HG03060 (cell line): ENCODE measurements at regions not wholly inside any gene's neighbourhood (a gene's known extent, or its start where the extent isn't known, plus 50 kb on each side); places are given as distances from the start of the nearest gene placed in this dataset.
"Not testable (repeated sequence)": the region's sequence is repeated elsewhere in the genome, so short reads cannot be mapped to it uniquely, and the experiment has no call there.

ENCODE experiments used
- ATAC-seq: cut with Tn5 transposase; IDR thresholded peaks from one replicate; pipeline ENCODE4 v1.9.1; 2021; ENCODE audit warnings: low read depth, moderate number of reproducible peaks; ENCODE audit not compliant: unreplicated experiment

DNA sequence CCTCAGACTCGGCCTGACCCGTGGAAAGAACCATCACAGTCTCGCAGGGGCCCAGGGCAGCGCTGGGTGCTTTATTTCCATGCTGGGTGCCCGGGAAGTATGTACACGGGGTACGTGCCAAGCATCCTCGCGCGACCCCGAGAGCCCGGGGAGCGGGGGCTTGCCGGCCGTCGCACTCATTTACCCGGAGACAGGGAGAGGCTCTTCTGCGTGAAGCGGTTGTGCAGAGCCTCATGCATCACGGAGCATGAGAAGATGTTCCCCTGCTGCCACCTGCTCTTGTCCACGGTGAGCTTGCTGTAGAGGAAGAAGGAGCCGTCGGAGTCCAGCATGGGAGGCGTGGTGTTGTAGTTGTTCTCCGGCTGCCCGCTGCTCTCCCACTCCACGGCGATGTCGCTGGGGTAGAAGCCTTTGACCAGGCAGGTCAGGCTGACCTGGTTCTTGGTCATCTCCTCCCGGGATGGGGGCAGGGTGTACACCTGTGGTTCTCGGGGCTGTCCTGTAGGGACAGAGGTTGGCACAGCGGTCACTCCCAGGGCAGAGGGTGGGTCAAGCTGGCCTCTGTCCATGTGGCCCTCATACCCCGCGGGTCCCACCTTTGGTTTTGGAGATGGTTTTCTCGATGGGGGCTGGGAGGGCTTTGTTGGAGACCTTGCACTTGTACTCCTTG, 242.8 kb downstream of the TMEM121 start:
- not testable (repeated sequence) for ATAC-seq

DNA sequence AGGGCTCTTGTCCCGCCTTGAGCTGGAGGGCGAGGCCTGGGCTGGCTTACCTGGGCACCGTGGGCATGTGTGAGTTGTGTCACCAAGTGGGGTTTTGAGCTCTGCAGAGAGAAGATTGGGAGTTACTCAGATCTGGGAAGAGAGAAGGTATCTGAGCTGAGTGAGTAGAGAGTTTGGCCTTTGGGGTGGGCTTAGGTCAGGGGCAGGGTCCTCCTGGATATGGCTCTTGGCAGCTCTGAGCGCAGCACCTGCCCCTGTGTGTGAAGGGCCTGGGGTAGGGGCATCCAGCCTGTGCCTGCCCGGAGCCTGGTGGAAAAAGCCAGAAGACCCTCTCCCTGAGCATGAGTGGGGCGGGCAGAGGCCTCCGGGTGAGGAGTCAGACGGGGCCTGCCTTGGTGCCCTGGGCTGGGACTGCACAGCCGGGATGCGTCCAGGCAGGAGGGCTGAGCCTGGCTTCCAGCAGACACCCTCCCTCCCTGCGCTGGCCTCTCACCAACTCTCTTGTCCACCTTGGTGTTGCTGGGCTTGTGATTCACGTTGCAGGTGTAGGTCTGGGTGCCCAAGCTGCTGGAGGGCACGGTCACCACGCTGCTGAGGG, 244.3 kb downstream of the TMEM121 start:
- ATAC-seq = not testable (repeated sequence)

DNA sequence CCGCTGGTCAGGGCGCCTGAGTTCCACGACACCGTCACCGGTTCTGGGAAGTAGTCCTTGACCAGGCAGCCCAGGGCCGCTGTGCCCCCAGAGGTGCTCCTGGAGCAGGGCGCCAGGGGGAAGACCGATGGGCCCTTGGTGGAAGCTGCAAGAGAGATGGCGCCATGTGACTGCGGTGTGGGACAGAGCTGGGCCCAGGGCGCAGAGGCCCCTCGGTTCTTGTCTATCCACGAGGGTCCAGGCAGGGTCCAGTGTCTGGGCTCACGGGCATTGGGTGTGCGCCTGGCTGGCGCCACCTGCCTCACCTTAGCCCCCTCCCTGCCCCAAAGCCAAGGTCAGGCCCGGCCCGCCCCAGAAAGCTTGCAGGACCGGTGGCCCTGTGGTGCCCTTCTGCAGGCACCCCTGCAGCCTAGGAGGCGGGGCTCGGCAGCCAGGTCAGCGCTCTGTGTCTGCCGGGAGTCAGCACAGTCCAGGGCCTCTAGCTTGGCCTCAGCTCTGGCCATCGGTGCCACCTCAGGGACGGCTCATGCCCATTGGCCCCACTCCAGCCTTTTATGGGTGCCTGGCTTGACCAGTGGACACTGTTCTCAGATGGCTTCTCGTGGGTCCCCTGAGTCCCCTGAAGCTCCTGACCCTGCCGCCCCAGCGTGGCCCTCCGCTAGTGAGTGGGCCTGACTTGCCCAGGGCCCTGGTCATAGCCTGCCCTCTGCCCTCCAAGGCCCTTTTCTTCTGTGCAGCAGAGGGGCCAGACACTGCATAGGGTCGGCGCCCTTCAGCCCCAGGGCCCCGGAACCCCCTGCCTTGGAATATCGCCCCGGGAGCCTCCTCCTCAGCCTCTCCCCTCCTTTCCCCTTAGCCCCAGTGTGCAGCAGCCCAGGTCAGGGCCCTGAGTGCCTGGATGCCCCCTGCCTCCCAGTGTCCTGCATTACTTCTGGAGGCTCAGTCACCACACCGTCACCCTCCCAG, 245.2 kb downstream of the TMEM121 start:
- not testable (repeated sequence) for ATAC-seq

DNA sequence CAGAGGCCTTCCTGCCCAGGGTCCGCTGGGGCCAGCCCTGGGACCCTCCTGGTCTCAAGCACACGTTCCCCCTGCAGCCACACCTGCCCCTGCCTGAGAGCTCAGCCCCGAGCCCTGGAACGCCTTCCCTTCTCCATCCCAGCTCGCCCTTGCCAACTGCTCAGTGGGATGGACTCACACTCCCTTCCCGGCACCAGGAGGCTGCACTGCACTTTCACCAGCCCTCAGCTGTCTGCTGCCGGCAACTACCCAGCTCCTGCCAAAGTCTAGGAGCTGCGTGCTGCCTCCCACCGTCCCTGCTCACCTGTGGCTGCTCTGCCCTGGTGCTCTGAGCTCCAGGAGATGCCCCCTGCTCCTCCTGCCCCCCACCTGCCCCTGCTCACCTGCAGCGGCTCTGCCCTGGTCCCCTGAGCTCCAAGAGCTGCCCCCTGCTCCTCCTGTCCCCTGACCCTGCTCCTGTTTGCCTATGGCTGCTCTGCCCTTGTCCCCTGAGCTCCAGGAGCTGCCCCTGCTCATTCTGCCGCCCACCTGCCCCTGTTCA, 246.4 kb downstream of the TMEM121 start:
- not testable (repeated sequence) for ATAC-seq

DNA sequence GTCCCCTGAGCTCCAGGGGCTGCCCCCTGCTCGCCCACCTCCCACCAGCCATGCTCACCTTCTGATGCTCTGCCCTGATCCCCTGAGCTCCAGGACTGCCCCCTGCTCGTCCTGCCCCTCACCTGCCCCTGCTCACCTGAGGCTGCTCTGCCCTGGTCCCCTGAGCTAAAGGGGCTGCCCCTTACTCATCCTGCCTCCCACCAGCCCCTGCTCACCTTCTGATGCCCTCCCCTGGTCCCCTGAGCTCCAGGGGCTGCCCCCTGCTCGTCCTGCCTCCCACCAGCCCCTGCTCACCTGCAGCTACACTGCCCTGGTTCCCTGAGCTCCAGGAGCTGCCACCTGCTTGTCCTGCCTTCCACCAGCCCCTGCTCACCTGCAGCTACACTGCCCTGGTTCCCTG, 247.2 kb downstream of the TMEM121 start:
- ATAC-seq = no peak

DNA sequence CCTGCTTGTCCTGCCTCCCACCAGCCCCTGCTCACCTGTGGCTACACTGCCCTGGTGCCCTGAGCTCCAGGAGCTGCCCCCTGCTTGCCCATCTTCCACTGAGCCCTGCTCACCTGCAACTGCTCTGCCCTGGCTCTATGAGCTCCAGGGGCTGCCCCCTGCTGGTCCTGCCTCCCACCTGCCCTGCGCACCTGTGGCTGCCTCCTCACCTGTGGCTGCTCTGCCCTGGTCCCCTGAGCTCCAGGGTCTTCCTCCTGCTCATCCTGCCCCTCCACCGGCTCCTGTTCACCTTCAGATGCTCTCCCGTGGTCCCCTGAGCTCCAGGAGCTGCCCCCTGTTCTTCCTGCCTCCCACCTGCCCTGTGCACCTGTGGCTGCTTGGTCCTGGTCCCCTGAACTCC, 247.6 kb downstream of the TMEM121 start:
- ATAC-seq = no peak

DNA sequence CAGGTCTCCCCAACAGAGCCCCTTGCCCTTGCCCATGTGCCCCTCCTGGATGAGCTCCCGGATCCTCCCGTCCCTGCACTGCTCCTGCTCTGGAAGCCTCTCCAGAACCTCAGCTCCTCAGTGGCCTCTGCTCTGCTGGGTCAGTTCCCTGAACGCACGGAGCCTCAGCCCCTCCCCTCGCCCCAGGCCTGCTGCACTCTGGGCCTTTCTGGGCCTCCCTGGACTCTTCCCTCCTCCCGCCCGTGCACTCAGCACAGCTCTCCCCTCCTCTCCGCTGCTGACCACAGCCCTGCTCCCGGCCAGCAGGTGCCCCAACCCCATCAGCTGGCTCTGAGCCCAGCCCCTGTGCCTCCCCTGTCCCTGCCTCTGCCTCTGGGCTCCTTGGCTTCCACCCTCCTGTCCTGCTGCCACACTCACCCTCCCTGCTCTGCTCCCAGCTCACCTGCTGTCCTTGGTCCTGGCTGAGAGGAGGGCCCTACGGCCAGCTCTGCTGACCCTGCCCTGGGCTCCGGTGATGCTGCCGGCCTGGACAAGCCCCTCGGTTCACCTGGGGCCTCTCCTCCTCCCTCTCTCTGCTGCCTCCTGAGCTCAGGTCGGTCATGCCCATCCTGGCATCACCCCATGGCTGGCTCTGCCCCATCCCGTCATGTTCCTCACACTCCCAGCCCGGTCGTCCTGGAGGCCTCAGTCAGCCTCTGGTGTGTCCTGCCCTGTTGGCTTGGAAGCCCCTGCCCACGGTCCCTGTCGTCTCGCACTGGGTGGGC, 248.4 kb downstream of the TMEM121 start:
- not testable (repeated sequence) for ATAC-seq

DNA sequence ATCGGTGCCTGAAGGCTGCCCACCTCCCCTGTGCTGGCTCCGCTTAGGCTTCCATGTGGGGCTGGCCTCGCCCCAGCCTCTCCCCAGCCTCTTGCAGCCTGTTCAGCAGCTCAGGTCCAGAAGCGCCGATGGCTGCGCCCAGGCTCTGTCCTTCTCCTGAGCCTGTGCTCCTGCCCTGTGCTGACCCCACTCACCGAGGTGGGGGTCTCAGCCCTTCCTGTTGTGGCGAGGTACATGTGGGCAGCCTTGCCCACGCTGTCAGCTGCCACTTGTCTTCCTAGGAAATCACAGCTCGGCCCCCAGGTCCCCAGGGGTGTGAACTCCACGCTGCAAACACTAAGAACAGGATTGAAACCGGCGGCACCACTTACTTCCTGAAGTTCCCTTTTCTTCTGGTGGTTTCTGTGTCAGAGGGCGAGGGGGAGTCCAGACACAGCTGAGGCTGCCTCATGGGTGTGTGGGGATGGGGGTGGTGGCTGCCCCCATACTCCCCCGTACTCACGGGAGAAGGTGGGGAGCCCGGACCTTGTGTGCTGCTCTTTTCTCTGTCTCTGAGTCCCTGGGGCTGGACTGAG, 249.1 kb downstream of the TMEM121 start:
- not testable (repeated sequence) for ATAC-seq

DNA sequence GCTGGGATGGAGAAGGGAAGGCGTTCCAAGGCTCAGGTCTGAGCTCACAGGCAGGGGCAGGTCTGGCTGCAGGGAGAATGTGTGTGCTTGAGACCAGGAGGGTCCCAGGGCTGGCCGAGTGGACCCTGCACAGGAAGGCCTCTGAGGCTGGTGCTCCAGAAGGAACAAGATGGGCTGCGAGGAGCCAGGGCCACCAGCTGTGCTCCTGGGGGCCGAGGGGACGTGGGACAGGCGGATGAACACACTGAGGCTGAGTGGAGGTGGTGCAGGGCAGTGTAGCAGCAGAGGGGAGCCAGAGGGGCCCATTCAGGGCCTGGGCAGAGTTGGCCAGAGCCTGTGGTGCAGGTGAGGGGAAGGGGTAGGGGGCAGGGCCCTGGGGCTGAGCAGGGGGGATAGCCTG, 249.7 kb downstream of the TMEM121 start:
- ATAC-seq = not testable (repeated sequence)

DNA sequence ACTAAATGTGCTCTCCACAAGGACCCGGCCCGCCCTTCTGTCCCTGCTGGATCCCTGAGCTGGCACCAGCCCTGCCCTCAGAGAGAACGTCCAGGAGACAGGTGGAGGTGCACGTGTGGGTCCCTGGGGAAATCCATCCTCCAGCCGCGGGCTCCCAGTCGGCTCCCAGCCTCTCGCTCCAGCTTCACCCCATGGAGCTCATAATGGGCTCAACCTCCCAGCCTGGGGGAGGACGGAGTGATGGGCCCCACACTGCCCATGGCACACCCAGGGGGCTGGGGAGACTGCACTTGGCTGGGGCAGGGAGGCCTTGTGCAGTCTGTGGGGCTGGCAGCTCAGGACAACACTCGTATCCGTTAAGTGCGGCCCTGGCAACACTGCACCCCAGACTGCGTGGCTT, 250.5 kb downstream of the TMEM121 start:
- ATAC-seq = no peak

DNA sequence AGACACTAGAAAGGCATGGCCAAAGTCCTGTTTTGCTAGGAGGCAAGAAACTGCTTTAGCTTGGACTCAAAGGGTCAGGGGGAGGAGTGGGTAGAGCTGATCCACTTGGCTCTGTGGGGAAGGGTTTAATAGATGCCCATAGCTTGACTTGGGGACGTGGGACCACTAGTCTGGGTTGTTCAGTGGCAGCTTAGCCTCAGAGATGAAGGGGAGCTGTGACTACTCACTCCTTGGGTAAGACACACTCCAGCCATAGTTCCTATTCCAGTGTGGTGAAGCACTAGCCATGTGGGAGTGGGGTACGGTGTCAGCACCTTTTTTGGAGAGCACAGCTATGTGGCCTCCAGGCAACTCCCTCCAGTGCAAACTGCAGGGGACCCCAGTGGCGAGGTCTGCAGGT, 257.3 kb downstream of the TMEM121 start:
- no peak for ATAC-seq

DNA sequence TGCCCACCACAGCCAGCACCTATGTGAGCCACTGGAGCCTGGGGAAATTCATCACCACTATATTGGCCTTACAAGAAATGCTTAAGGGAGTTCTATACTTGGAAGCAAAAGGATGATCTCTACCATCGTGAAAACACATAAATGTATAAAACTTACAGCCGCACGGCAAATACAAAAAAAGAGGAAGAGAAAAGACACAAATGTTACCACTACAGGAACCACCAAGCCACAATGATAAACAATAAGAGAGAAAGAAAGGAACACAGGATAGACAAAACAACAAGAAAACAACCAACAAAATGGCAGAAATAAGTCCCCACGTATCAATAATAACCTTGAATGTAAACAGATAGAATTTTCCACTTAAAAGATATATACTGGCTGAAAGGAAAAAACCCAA, 267.5 kb downstream of the TMEM121 start:
- no peak for ATAC-seq

DNA sequence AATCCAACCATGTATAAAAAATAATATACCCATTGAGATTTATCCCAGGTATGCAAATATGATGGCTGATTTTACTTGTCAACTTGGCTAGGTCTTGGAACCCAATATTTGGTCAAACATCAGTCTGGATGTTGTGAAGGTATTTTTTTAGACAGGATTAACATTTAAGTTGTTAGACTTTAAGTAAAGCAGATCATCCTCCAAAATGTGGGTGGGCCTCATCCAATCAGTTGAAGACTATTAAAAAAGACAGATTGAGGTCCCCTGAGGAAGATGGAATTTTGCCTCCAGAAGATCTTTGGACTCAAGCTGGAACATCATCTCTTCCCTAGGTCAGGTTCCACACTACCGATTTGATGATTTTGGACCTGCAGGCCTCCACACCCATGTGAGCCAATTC, 271.2 kb downstream of the TMEM121 start:
- no peak for ATAC-seq

DNA sequence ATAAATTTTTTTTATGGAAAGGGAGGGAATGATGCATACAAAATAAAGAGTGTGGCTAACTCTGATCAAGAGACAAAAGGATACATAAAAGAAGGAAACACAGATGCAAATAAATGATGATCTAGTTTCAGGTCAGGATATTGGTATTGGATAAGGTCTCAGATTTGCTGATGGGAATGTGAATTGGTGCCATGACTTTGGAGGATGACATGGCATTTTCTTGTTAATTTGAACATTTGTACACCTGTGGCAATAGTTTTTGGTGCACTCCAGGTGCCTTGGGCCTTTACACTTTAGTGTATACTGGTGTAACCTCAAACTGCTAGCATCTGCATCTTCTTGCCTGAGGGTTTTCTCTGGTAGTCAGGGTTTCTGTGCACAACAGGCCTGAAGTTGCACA, 279.3 kb downstream of the TMEM121 start:
- no peak for ATAC-seq

DNA sequence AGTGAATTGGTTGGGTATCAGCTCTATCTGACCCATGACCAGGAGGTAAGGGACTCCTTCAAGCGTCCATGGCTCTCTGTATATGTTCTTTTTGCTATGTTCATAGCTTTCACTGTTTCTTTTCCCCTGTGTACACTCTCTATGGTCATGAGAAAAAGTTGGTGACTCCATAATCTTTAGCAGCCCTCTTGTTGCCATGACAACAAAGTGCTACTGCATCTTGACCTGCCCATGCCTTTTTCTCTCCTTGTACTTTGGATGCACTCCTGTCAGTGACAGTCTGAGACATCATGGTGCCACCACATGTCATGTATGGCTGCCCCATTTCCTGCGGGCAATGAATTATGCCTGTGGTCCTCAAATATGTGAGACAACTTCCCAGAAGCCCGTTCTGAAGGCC, 280.2 kb downstream of the TMEM121 start:
- no peak for ATAC-seq

DNA sequence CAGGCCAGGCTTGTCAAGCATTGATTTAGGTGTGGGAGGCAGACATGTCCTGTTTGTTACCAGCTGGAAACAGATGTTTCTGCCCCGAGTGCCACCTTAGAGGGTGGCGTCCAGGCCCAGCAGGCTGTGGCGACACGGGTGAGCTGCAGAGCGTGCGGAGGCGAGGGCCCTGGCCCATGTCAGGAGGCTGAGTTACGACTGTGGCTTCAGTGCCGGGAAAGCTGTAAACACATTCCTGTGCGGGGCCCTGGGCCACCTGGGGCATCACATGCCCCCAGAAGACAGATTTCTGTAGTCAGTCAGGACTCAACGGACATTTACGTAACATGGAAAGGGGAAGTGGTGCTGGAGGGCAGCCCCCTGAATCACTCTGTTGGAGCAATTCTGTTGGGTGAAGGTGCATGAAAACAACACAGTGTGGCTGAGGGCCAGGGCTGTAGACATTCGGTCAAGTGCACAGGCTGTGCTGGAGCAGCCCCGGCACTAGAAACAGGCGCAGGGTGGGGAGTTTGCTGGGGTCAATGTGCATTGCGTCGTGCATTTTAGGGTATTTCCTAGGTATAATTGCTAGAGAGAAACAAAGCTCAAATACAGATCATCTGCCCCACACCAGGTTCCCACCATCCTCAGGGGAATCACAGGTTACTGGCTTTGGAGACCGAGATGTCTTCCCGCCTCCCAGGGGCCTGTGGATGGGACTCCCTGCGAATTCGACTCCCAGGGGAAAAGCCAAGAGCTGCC, 291.8 kb downstream of the TMEM121 start:
- peak; percentile 66 for ATAC-seq

DNA sequence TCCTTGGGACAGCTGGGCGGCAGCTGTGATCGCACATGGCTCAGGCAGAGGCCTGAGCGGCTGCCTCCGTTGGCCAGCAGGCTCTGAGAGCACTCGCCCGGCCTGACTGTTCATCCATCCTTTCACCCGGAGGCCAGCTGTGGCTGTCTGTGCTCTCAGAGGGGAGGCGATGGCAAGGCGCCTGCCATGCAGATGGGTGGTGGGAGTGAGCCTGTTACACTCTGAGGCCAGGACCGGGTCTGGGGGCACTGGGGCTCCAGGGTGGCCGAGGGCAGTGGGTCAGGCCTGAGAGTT, 292.3 kb downstream of the TMEM121 start:
- no peak for ATAC-seq

DNA sequence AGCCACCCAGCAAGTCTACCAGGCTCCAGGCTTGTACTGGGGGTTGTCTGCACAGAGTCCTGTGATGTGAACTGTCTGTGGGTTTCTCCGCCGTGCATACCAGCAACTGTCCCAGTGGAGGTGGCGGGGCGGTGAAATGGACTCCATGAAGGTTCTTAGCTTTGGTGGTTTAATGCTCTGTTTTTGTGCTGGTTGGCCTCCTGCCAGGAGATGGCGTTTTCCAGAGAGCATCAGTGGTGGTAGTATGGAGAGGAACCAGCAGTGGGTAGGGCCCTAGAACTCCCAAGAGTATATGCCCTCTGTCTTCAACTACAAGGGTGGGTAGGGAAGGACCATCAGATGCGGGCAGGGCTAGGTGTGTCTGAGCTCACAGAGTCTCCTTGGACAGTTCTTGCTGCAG, 303.8 kb downstream of the TMEM121 start:
- no peak for ATAC-seq

DNA sequence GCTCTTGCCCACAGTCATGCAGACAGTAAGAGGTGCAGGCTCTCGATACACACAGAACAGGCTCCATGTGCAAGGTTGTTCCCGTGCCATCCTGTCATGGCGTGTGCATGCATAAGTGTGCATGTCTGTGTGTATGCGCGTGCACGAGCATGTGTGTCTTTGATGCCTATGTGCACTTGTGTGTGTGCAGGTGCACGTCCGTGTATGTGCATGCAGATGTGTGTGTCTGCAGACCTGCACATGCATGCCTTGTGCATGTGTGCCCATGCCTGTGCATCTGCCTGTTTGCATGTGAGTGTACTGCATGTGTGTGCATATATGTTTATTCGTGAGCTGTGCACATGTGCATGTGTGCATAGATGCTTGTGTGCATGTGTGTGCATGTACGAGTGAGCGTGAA, 309.8 kb downstream of the TMEM121 start:
- ATAC-seq = no peak

DNA sequence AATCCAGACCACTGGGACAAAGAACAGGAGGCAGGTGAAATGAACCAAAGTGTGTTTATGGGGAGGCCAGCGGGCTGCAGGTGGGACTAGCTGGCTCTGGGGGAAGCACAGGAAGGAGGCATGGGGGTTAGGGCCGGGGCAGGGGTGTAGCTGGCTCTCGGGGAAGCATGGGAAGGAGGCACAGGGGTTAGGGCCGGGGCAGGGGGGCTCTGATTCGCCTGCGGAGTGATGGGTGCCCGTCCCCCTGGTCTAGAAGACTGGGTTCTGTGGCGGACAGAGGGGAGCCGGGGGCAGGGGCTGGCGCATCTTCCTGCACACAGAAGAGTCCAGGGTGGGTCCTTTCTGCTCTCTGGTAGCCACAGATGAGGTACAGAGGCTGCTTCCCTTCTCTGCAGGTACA, 310.3 kb downstream of the TMEM121 start:
- no peak for ATAC-seq
